Tibial artery (tissue), 4 donors: ENCODE measurements at regions not wholly inside any gene's neighbourhood (a gene's known extent, or its start where the extent isn't known, plus 50 kb on each side); places are given as distances from the start of the nearest gene placed in this dataset.

Source experiments
- DNase-seq, 2 donors: peaks; one replicate each; pipeline ENCODE4 v3.0.0-alpha.2; 2019
- H3K27ac ChIP-seq, 2 donors: fragments of 200-600 bp; sonication (generic) in 1 of 2; 1 replicate in 1 of 2; 2 replicates in 1 of 2; pipeline ENCODE4 v1.5.1; 2018 to 2019; ENCODE audit warnings: mild to moderate bottlenecking in 1 of 2
- H3K27me3 ChIP-seq, 2 donors: fragments of 200-600 bp; sonication (generic) in 1 of 2; one replicate each; pipeline versions ENCODE4 v1.5.1 to v1.6.0; 2016 to 2019
- H3K36me3 ChIP-seq, 3 donors: fragments of 200-600 bp; sonication (generic) in 2 of 3; one replicate each; pipeline ENCODE4 v1.5.1; 2016 to 2019; ENCODE audit warnings: mild to moderate bottlenecking in 2 of 3
- H3K4me1 ChIP-seq, 4 donors: fragments of 200-600 bp; sonication (generic) in 2 of 4; 1 replicate in 3 of 4; 2 replicates in 1 of 4; pipeline ENCODE4 v1.5.1; 2016 to 2019
- H3K4me3 ChIP-seq, 2 donors: fragments of 200-600 bp; sonication (generic) in 1 of 2; 1 replicate in 1 of 2; 2 replicates in 1 of 2; pipeline ENCODE4 v1.5.1; 2018 to 2019; ENCODE audit warnings: mild to moderate bottlenecking in 2 of 2
- H3K9me3 ChIP-seq, 3 donors: fragments of 200-600 bp; sonication (generic) in 1 of 3; one replicate each; pipeline ENCODE4 v1.5.1; 2016 to 2019
- CTCF ChIP-seq, 2 experiments: fragments of 200-600 bp in 1 of 2; fragments of 450-650 bp in 1 of 2; IDR thresholded peaks; one replicate each; pipeline ENCODE4 v1.5.1; 2017 to 2019; ENCODE audit warnings: antibody characterized with exemption in 2 of 2, mild to moderate bottlenecking in 1 of 2, moderate library complexity in 1 of 2
- intact Hi-C: fragments of 100-400 bp; cut with DNase I; formaldehyde crosslinking; loops from one replicate; pipeline ENCODE4 v1.15.0; 2023; ENCODE audit warnings: low total_unique reads

DNA sequence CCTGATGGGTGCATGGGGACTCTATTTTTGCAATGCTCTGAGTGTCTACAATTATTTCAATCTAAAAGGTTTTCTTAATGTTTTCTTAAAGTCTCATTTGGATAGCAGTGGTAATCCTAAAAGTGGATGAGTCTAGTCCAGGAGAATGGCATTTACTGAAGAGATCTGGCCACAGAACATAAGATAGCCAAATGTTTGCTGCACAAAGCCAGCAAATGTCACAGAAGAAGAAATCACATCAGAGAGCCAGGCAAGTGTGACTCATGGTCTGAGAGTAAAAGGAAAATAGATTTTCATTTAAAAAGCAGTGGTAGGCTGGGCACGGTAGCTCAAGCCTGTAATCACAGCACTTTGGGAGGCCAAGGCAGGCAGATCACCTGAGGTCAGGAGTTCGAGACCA is 352.7 kb upstream of the GRAMD2B start:
- Histone ChIP-seq H3K4me1 (no peaks in the 10 kb centered on the region), H3K4me3 (no peak overlapping the region), H3K9me3 (peaks cover 0 to 9% (median 0%) of the 10 kb centered on the region in 3 donors), H3K36me3 (no peaks in the 10 kb centered on the region), H3K27me3 (no peaks in the 10 kb centered on the region), H3K27ac (no peak overlapping the region)
- DNase-seq = no peak
- intact Hi-C loops = no loop called here
- no peak for TF ChIP-seq CTCF (IDR thresholded peaks at IDR 0.05)

DNA sequence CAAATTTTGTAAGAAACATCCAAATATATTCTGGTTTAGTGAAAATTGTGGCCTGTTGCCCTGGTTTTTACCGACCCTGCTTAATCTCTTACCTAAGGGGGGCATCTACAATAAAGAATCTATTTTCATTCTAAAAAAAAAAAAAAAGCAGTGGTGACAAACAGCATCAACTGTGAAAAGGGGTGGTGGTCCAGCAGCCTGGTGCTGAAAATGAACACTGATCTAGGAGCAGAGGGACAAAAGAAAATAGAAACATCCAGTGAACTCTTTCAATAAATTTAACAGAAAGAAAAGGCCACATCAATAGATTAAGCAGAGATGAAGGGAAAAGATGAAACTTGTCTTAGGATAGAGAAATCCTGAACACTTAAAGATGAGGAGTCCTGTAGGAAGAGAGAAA is 348.7 kb upstream of the GRAMD2B start:
- no peaks in the 10 kb centered on the region for H3K36me3 ChIP-seq
- TF ChIP-seq CTCF (IDR thresholded peaks at IDR 0.05) = no peak
- intact Hi-C loops = no loop called here
- no peak for DNase-seq
- H3K9me3 ChIP-seq = peaks cover 0 to 9% (median 0%) of the 10 kb centered on the region in 3 donors
- no peak overlapping the region for H3K27ac ChIP-seq
- H3K4me3 ChIP-seq = no peak overlapping the region
- H3K27me3 ChIP-seq = no peaks in the 10 kb centered on the region
- no peaks in the 10 kb centered on the region for H3K4me1 ChIP-seq

- no peaks in the 10 kb centered on the region for H3K36me3 ChIP-seq
- TF ChIP-seq CTCF (IDR thresholded peaks at IDR 0.05) = no peak
- peaks cover 3 to 15% (median 9%) of the 10 kb centered on the region in 3 donors for H3K9me3 ChIP-seq
- no peaks in the 10 kb centered on the region for H3K27me3 ChIP-seq
- no peaks in the 10 kb centered on the region for H3K4me1 ChIP-seq
- DNase-seq = no peak
- no peak overlapping the region for H3K27ac ChIP-seq
- intact Hi-C loops = no loop called here
- H3K4me3 ChIP-seq = no peak overlapping the region
Observed at GRCh38 chr5:126079266-126079665, 343.9 kb upstream of the GRAMD2B start.

- DNase-seq = no peak
- Histone ChIP-seq H3K27me3 (no peaks in the 10 kb centered on the region), H3K4me3 (no peak overlapping the region), H3K36me3 (no peaks in the 10 kb centered on the region), H3K9me3 (peaks cover 3 to 22% (median 9%) of the 10 kb centered on the region in 3 donors), H3K27ac (no peak overlapping the region), H3K4me1 (no peaks in the 10 kb centered on the region)
- intact Hi-C loops = no loop called here
- no peak for TF ChIP-seq CTCF (IDR thresholded peaks at IDR 0.05)
Observed at GRCh38 chr5:126081209-126081608, 342.0 kb upstream of the GRAMD2B start.

- no peaks in the 10 kb centered on the region for H3K4me1 ChIP-seq
- no peak for DNase-seq
- no peaks in the 10 kb centered on the region for H3K36me3 ChIP-seq
- intact Hi-C loops = no loop called here
- no peaks in the 10 kb centered on the region for H3K9me3 ChIP-seq
- TF ChIP-seq CTCF (IDR thresholded peaks at IDR 0.05) = no peak
- no peak overlapping the region for H3K27ac ChIP-seq
- H3K4me3 ChIP-seq = no peak overlapping the region
- H3K27me3 ChIP-seq = no peaks in the 10 kb centered on the region
Observed at GRCh38 chr5:126093041-126093440, 330.2 kb upstream of the GRAMD2B start.

GRCh38 chr5:126093718-126094117 is 329.5 kb upstream of the GRAMD2B start:
- H3K4me3 ChIP-seq = no peak overlapping the region
- H3K27me3 ChIP-seq = no peaks in the 10 kb centered on the region
- no peaks in the 10 kb centered on the region for H3K36me3 ChIP-seq
- intact Hi-C loops = no loop called here
- no peak for TF ChIP-seq CTCF (IDR thresholded peaks at IDR 0.05)
- no peak overlapping the region for H3K27ac ChIP-seq
- no peaks in the 10 kb centered on the region for H3K4me1 ChIP-seq
- no peaks in the 10 kb centered on the region for H3K9me3 ChIP-seq
- DNase-seq = no peak
